GM23338 (cell line): ENCODE measurements at regions not wholly inside any gene's neighbourhood (a gene's known extent, or its start where the extent isn't known, plus 50 kb on each side); places are given as distances from the start of the nearest gene placed in this dataset.

Experiments used
- ATAC-seq: fragments of 200-7000 bp; cut with Tn5 transposase; 3 replicates; pipeline ENCODE4 v1.9.1; 2020
- DNase-seq: peaks from one replicate; pipeline ENCODE4 v3.0.0-alpha.2; 2015; ENCODE audit warnings: low spot score
- H2AFZ ChIP-seq: fragments of 200-600 bp; sonication (generic); 2 replicates; pipeline ENCODE4 v1.8.0; 2016; ENCODE audit warnings: antibody characterized with exemption, mild to moderate bottlenecking, moderate library complexity
- H3F3A ChIP-seq: fragments of 200-600 bp; sonication (generic); replicated peaks from 2 replicates; pipeline ENCODE4 v1.8.0; 2017; ENCODE audit warnings: antibody characterized with exemption, mixed run types, low read depth
- H3K27ac ChIP-seq: fragments of 200-600 bp; sonication (generic); 2 replicates; pipeline ENCODE4 v1.6.1; 2016; ENCODE audit warnings: low read depth
- H3K27me3 ChIP-seq: fragments of 200-600 bp; sonication (generic); 2 replicates; pipeline ENCODE4 v1.8.0; 2016; ENCODE audit warnings: mild to moderate bottlenecking, mixed run types, moderate library complexity; ENCODE audit not compliant: insufficient read depth
- H3K36me3 ChIP-seq: fragments of 200-600 bp; sonication (generic); 2 replicates; pipeline ENCODE4 v1.8.0; 2016; ENCODE audit warnings: mild to moderate bottlenecking; ENCODE audit not compliant: insufficient read depth
- H3K4me1 ChIP-seq: fragments of 200-600 bp; sonication (generic); 2 replicates; pipeline ENCODE4 v1.8.0; 2016; ENCODE audit warnings: mild to moderate bottlenecking, moderate library complexity; ENCODE audit not compliant: insufficient read depth
- H3K4me2 ChIP-seq: fragments of 200-600 bp; sonication (generic); 2 replicates; pipeline ENCODE4 v1.7.1; 2017; ENCODE audit warnings: mixed run types
- H3K4me3 ChIP-seq: fragments of 200-600 bp; sonication (generic); 2 replicates; pipeline ENCODE4 v1.6.1; 2016; ENCODE audit warnings: mixed run types
- H3K79me2 ChIP-seq: fragments of 200-600 bp; sonication (generic); replicated peaks from 2 replicates; pipeline ENCODE4 v1.8.0; 2017; ENCODE audit warnings: mild to moderate bottlenecking; ENCODE audit not compliant: insufficient read depth
- H3K9me2 ChIP-seq: fragments of 200-600 bp; sonication (generic); 2 replicates; pipeline ENCODE4 v1.8.0; 2017; ENCODE audit not compliant: insufficient read depth
- H4K20me1 ChIP-seq: fragments of 200-600 bp; sonication (generic); replicated peaks from 2 replicates; pipeline ENCODE4 v1.8.0; 2017; ENCODE audit warnings: mild to moderate bottlenecking; ENCODE audit not compliant: insufficient read depth
- H3K27ac Mint-ChIP-seq: 2 replicates; pipeline ENCODE4 v1.8.0; 2020; ENCODE audit warnings: inconsistent platforms, mild to moderate bottlenecking, moderate library complexity, mixed read lengths
- H3K27me3 Mint-ChIP-seq: 3 replicates; pipeline ENCODE4 v1.8.0; 2022; ENCODE audit warnings: low read depth, mild to moderate bottlenecking, moderate library complexity, mixed read lengths, inconsistent platforms; ENCODE audit not compliant: insufficient read depth, poor library complexity
- H3K36me3 Mint-ChIP-seq: 3 replicates; pipeline ENCODE4 v1.8.0; 2021; ENCODE audit warnings: low read depth, mild to moderate bottlenecking, inconsistent platforms, moderate library complexity, mixed read lengths
- H3K4me1 Mint-ChIP-seq: 3 replicates; pipeline ENCODE4 v1.8.0; 2020; ENCODE audit warnings: mild to moderate bottlenecking, inconsistent platforms, mixed read lengths
- H3K4me3 Mint-ChIP-seq: 3 replicates; pipeline ENCODE4 v1.8.0; 2021; ENCODE audit warnings: moderate library complexity, mild to moderate bottlenecking, inconsistent platforms, mixed read lengths
- H3K9me3 Mint-ChIP-seq: 3 replicates; pipeline ENCODE4 v1.8.0; 2020; ENCODE audit warnings: moderate library complexity, mild to moderate bottlenecking, inconsistent platforms, mixed read lengths
- CREB1 ChIP-seq: fragments of 250-450 bp; sonication (Bioruptor Pico); IDR thresholded peaks from 2 replicates; pipeline ENCODE4 v1.5.0; 2020; ENCODE audit warnings: low read depth, mild to moderate bottlenecking, moderate library complexity
- EZH2 ChIP-seq: fragments of 200-600 bp; sonication (generic); IDR thresholded peaks from one replicate; pipeline ENCODE4 v1.8.0; 2017; ENCODE audit warnings: antibody characterized with exemption, mild to moderate bottlenecking, low read depth; ENCODE audit not compliant: unreplicated experiment
- EZH2phosphoT487 ChIP-seq: fragments of 200-600 bp; sonication (generic); IDR thresholded peaks from one replicate; pipeline ENCODE4 v1.8.1; 2018; ENCODE audit warnings: antibody characterized with exemption; ENCODE audit not compliant: unreplicated experiment
- JUNB ChIP-seq: IDR thresholded peaks from one replicate; pipeline ENCODE4 v1.6.1; 2016; ENCODE audit warnings: antibody characterized with exemption; ENCODE audit not compliant: unreplicated experiment
- NANOG ChIP-seq: IDR thresholded peaks from 2 replicates; pipeline ENCODE4 v1.6.1; 2016; ENCODE audit warnings: antibody characterized with exemption, borderline replicate concordance
- POLR2AphosphoS5 ChIP-seq: IDR thresholded peaks from 2 replicates; pipeline ENCODE4 v1.6.1; 2016; ENCODE audit warnings: antibody characterized with exemption, low read depth
- STAT1 ChIP-seq: IDR thresholded peaks from one replicate; pipeline ENCODE4 v1.6.1; 2016; ENCODE audit warnings: antibody characterized with exemption; ENCODE audit not compliant: unreplicated experiment
- ZNF114 ChIP-seq: fragments of 250-450 bp; sonication (Bioruptor Pico); IDR thresholded peaks from 2 replicates; pipeline ENCODE4 v1.5.0; 2020; ENCODE audit warnings: mild to moderate bottlenecking, moderate library complexity
- ZNF331 ChIP-seq: fragments of 250-450 bp; sonication (Bioruptor Pico); IDR thresholded peaks from 2 replicates; pipeline ENCODE4 v1.5.0; 2020; ENCODE audit warnings: low read depth, mild to moderate bottlenecking, moderate library complexity
- TF ChIP-seq, protein P1 (sequence below), 2 experiments: fragments of 200-600 bp in 1 of 2; sonication (generic) in 1 of 2; conservative IDR thresholded peaks; 2 replicates each; pipeline versions ENCODE4 v1.5.1 to v1.6.1; 2016 to 2017; ENCODE audit warnings: antibody characterized with exemption in 2 of 2, low read depth in 2 of 2, mild to moderate bottlenecking in 2 of 2, moderate library complexity in 1 of 2
- TF ChIP-seq, protein P2 (sequence below): IDR thresholded peaks from one replicate; pipeline ENCODE4 v1.6.1; 2018; ENCODE audit warnings: antibody characterized with exemption; ENCODE audit not compliant: unreplicated experiment
- TF ChIP-seq, protein P3 (sequence below): IDR thresholded peaks from 2 replicates; pipeline ENCODE4 v1.6.1; 2016; ENCODE audit warnings: antibody characterized with exemption
- TF ChIP-seq, protein P4 (sequence below): fragments of 250-450 bp; sonication (Bioruptor Pico); IDR thresholded peaks from 2 replicates; pipeline ENCODE4 v1.5.0; 2020; ENCODE audit warnings: mild to moderate bottlenecking, moderate library complexity

DNA sequence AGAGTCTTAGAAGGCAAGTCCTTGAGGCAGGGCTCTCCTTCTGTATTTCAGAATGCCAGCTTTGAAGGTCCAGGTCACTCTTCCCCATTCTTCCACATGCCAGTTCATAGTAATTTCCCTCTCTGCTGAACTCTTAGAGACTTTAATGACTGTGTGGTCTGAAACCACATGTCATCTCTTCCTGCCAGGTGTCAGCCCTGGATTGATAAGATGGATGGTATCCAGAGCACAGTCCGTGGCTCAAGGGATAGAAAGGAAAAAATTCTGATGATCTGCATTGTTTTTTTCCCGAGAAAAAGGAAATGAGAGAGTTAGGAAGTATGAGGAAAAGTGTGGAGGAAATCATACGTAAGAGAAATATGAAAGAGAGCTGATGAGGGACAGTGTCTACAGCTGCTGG, 250.9 kb downstream of the TPBG start:
- no peaks in the 10 kb centered on the region for H3K4me1 ChIP-seq
- no peaks in the 10 kb centered on the region for H3K4me1 Mint-ChIP-seq

More for the DNA sequence above, 250.9 kb downstream of the TPBG start:
- Histone ChIP-seq H3K4me3 (no peak overlapping the region), H2AFZ (no peak overlapping the region), H3K9me2 (no peaks in the 10 kb centered on the region), H4K20me1 (no peaks in the 10 kb centered on the region), H3F3A (no peaks in the 10 kb centered on the region), H3K27me3 (no peaks in the 10 kb centered on the region), H3K4me2 (no peak overlapping the region), H3K79me2 (no peaks in the 10 kb centered on the region), H3K27ac (no peak overlapping the region), H3K36me3 (no peaks in the 10 kb centered on the region)
- H3K36me3 Mint-ChIP-seq, result no peaks in the 10 kb centered on the region
- no peak for ATAC-seq
- no peaks in the 10 kb centered on the region for H3K9me3 Mint-ChIP-seq
- H3K27me3 Mint-ChIP-seq, result no peaks in the 10 kb centered on the region
- H3K27ac Mint-ChIP-seq, result no peak overlapping the region
- DNase-seq, result no peak
- no peak for TF ChIP-seq CREB1 (CRISPR knock-in tag)
- TF ChIP-seq, protein P1, sequence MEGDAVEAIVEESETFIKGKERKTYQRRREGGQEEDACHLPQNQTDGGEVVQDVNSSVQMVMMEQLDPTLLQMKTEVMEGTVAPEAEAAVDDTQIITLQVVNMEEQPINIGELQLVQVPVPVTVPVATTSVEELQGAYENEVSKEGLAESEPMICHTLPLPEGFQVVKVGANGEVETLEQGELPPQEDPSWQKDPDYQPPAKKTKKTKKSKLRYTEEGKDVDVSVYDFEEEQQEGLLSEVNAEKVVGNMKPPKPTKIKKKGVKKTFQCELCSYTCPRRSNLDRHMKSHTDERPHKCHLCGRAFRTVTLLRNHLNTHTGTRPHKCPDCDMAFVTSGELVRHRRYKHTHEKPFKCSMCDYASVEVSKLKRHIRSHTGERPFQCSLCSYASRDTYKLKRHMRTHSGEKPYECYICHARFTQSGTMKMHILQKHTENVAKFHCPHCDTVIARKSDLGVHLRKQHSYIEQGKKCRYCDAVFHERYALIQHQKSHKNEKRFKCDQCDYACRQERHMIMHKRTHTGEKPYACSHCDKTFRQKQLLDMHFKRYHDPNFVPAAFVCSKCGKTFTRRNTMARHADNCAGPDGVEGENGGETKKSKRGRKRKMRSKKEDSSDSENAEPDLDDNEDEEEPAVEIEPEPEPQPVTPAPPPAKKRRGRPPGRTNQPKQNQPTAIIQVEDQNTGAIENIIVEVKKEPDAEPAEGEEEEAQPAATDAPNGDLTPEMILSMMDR (conservative IDR thresholded peaks at IDR 0.05; ENCODE audit: low read depth in 2 of 2), result no peak
- no peak for TF ChIP-seq STAT1
- TF ChIP-seq, protein P2, sequence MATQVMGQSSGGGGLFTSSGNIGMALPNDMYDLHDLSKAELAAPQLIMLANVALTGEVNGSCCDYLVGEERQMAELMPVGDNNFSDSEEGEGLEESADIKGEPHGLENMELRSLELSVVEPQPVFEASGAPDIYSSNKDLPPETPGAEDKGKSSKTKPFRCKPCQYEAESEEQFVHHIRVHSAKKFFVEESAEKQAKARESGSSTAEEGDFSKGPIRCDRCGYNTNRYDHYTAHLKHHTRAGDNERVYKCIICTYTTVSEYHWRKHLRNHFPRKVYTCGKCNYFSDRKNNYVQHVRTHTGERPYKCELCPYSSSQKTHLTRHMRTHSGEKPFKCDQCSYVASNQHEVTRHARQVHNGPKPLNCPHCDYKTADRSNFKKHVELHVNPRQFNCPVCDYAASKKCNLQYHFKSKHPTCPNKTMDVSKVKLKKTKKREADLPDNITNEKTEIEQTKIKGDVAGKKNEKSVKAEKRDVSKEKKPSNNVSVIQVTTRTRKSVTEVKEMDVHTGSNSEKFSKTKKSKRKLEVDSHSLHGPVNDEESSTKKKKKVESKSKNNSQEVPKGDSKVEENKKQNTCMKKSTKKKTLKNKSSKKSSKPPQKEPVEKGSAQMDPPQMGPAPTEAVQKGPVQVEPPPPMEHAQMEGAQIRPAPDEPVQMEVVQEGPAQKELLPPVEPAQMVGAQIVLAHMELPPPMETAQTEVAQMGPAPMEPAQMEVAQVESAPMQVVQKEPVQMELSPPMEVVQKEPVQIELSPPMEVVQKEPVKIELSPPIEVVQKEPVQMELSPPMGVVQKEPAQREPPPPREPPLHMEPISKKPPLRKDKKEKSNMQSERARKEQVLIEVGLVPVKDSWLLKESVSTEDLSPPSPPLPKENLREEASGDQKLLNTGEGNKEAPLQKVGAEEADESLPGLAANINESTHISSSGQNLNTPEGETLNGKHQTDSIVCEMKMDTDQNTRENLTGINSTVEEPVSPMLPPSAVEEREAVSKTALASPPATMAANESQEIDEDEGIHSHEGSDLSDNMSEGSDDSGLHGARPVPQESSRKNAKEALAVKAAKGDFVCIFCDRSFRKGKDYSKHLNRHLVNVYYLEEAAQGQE, result no peak
- no peak for TF ChIP-seq NANOG
- no peak for TF ChIP-seq POLR2AphosphoS5
- TF ChIP-seq EZH2, result no peak
- no peak for TF ChIP-seq EZH2phosphoT487
- no peak for TF ChIP-seq ZNF114 (CRISPR knock-in tag)
- no peak for TF ChIP-seq JUNB
- TF ChIP-seq, protein P3, sequence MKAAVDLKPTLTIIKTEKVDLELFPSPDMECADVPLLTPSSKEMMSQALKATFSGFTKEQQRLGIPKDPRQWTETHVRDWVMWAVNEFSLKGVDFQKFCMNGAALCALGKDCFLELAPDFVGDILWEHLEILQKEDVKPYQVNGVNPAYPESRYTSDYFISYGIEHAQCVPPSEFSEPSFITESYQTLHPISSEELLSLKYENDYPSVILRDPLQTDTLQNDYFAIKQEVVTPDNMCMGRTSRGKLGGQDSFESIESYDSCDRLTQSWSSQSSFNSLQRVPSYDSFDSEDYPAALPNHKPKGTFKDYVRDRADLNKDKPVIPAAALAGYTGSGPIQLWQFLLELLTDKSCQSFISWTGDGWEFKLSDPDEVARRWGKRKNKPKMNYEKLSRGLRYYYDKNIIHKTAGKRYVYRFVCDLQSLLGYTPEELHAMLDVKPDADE, result no peak
- TF ChIP-seq, protein P4, sequence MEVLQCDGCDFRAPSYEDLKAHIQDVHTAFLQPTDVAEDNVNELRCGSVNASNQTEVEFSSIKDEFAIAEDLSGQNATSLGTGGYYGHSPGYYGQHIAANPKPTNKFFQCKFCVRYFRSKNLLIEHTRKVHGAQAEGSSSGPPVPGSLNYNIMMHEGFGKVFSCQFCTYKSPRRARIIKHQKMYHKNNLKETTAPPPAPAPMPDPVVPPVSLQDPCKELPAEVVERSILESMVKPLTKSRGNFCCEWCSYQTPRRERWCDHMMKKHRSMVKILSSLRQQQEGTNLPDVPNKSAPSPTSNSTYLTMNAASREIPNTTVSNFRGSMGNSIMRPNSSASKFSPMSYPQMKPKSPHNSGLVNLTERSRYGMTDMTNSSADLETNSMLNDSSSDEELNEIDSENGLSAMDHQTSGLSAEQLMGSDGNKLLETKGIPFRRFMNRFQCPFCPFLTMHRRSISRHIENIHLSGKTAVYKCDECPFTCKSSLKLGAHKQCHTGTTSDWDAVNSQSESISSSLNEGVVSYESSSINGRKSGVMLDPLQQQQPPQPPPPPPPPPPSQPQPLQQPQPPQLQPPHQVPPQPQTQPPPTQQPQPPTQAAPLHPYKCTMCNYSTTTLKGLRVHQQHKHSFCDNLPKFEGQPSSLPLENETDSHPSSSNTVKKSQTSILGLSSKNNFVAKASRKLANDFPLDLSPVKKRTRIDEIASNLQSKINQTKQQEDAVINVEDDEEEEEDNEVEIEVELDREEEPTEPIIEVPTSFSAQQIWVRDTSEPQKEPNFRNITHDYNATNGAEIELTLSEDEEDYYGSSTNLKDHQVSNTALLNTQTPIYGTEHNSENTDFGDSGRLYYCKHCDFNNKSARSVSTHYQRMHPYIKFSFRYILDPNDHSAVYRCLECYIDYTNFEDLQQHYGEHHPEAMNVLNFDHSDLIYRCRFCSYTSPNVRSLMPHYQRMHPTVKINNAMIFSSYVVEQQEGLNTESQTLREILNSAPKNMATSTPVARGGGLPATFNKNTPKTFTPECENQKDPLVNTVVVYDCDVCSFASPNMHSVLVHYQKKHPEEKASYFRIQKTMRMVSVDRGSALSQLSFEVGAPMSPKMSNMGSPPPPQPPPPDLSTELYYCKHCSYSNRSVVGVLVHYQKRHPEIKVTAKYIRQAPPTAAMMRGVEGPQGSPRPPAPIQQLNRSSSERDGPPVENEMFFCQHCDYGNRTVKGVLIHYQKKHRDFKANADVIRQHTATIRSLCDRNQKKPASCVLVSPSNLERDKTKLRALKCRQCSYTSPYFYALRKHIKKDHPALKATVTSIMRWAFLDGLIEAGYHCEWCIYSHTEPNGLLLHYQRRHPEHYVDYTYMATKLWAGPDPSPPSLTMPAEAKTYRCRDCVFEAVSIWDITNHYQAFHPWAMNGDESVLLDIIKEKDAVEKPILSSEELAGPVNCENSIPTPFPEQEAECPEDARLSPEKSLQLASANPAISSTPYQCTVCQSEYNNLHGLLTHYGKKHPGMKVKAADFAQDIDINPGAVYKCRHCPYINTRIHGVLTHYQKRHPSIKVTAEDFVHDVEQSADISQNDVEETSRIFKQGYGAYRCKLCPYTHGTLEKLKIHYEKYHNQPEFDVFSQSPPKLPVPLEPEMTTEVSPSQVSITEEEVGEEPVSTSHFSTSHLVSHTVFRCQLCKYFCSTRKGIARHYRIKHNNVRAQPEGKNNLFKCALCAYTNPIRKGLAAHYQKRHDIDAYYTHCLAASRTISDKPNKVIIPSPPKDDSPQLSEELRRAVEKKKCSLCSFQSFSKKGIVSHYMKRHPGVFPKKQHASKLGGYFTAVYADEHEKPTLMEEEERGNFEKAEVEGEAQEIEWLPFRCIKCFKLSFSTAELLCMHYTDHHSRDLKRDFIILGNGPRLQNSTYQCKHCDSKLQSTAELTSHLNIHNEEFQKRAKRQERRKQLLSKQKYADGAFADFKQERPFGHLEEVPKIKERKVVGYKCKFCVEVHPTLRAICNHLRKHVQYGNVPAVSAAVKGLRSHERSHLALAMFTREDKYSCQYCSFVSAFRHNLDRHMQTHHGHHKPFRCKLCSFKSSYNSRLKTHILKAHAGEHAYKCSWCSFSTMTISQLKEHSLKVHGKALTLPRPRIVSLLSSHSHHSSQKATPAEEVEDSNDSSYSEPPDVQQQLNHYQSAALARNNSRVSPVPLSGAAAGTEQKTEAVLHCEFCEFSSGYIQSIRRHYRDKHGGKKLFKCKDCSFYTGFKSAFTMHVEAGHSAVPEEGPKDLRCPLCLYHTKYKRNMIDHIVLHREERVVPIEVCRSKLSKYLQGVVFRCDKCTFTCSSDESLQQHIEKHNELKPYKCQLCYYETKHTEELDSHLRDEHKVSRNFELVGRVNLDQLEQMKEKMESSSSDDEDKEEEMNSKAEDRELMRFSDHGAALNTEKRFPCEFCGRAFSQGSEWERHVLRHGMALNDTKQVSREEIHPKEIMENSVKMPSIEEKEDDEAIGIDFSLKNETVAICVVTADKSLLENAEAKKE (CRISPR knock-in tag), result no peak
- no peak for TF ChIP-seq ZNF331 (CRISPR knock-in tag)
- H3K4me3 Mint-ChIP-seq, result no peak overlapping the region
